Pons (tissue), 1 donor: ENCODE measurements at regions not wholly inside any gene's neighbourhood (a gene's known extent, or its start where the extent isn't known, plus 50 kb on each side); places are given as distances from the start of the nearest gene placed in this dataset.
"Not testable (repeated sequence)": the region's sequence is repeated elsewhere in the genome, so short reads cannot be mapped to it uniquely, and the experiment has no call there.

Source experiments
- DNase-seq: peaks from one replicate; pipeline ENCODE4 v3.0.0-alpha.2; 2016; ENCODE audit warnings: low spot score

DNA sequence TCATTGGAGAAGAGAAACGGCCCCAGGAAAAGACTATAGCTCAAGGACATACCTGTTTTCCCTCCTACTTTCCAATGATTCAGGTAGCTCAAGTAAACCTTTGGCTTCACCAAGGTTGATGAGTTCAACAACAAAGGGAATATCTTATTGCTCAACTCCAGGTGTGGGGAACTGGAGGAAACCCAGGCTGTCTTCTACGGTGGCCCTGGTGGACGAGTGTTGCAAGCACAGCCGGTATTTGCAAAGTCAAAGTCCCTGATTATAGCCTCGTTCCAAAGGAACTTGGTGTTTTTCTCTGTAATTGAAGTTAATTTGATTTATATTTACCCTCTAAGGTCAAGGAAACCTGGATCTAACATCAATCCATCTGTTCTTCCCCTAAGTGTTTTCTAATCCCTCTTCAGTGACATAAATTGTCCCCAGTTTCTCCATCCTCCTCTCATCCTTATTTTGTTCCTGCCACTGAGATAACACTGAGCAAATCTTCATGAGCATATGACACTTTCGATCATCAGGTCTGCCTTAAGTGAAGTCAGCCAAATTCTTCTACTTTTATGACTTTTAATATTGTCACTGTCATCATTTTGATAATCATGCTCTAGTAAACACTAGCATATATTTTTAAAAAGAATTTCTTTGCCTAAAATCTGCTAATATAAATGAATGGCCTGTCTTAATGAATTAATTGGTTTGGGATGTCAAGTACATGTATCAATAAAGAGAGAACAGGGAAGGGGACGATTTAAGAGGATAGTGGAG lies 174.6 kb upstream of the TBX3 start:
- no peak for DNase-seq

DNA sequence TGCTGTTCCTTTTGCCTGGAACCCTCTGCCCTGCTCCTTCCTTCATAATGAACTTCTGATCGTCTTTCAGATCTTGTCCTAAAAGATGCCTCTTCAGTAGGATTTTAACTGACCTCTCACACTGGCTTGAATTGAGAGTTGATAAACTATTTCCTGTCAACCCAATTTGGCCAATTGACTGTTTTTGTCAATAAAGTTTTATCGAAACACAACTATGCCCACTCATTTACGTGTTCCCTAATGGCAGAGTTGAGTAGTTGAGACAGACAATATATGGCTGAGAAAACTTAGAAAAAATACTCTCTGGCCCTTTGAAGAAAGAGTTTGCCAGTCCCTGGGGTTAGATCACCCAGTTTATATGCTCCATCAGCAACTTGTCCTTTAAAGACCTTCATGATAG lies 171.7 kb upstream of the TBX3 start:
- no peak for DNase-seq

DNA sequence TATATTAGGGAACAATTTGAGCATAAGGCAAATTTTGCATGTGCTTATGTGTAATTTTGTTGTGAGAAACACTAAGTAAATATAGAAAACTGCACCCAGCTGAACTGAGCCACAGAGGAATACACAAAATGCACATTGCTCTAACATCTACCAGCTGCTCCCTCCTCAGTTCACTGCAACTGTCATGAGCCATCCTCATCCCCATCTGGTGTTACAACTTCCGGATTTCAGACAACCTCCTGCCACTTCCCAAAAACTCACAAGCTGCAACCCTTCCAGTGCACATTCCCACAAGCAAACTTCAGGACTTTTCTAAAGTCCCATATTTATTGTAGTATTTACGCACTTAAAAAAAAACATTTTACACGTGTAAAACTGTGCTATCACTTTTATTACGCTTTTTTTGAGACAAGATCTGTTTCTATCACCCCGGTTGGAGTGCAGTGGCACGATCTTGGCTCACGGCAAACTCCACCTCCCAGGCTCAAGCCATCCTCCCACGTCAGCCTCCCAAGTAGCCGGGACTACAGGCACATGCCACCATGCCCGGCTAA lies 169.1 kb upstream of the TBX3 start:
- DNase-seq, result no peak

DNA sequence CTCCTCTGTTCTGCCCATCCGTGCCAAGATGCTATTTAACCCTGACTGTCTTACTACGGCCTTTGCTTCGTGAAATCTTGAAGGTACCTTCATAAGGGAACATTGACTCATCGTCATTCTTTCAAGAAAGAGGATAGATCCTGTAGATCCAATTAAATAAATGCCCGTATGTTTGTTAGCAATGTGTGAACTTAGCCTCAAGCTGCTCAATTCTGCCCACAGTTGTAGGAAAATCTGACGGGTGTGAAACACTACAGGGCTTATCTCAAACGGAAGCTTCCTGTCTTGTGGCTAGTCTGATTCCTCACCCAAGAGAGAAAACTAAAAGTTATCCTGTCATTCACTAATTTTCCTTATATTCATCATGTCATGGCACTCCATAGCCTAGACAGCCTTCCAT lies 168.0 kb upstream of the TBX3 start:
- DNase-seq, result no peak

DNA sequence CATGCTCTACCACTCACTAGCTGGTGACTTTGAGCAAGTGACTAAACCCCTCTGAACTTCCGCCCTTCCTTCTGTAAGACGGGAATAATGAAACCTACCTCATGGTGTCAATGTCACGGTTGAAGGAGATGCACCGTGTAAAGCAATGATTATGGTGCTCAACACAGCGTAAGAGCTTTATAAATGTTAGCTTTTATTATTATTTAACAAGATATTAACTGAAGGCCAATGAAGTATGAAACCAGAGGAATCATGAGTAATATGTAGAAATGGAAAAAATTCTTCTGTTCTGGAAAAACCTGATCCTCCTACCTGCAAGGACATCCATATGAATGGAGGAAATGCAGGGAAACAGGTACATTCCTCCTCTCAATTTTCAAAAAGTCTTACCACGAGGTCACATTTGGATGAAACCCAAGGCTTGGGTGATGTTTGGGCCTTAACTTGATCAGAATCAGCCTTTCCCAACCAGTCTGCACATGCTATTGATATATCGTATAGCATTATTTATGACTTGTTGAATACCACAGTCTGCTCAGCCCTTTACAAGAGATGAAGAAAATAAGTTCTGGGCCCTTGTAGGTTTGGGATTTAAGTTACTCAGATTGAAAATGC lies 166.8 kb upstream of the TBX3 start:
- no peak for DNase-seq

DNA sequence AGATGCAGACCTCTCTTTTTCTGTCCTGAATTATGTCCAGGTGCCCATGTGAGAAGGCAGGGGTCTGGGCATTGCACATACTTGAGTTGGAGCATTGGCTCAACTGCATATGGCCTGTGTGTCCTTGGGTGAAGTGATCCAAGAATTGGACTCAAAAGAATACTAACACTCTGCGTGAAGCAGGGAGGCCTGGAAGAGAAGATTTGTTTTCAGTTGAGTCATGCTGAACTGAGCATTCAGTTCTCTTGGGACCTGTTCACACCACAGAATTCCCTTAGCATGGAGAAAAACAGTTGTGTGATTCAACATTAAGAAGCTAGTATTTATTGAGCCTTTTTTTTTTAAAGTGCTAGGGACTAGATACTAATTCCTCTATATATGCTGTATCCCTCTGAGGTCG lies 164.7 kb upstream of the TBX3 start:
- peak; percentile 11 for DNase-seq

DNA sequence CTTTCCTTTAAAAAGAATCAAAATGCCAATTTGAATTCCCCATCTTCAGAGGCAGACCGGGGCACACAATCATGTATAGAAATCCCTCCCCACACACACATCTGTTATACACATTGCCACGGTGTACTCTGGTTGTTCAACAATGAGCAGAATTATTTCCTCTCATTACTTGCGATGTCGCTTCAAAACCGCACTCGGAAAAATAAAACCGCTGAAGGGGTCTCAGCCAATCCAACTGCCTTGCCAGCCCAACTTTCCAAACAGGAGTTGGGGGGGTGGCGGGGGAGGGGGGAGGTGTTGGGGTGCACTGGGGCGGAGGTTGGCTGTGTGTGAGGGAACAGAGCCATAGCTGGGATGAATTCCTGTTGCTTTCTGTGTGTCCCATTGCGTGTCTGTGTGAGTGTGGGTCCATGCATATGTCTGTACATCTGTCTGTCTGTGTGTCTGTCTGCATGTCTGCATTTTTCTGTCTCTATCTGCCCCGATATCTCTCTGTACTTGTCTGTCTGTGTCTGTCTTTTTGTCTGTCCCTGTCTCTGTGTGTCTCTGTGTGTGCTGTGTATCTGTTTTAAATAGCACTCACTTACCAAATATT lies 163.6 kb upstream of the TBX3 start:
- no peak for DNase-seq

DNA sequence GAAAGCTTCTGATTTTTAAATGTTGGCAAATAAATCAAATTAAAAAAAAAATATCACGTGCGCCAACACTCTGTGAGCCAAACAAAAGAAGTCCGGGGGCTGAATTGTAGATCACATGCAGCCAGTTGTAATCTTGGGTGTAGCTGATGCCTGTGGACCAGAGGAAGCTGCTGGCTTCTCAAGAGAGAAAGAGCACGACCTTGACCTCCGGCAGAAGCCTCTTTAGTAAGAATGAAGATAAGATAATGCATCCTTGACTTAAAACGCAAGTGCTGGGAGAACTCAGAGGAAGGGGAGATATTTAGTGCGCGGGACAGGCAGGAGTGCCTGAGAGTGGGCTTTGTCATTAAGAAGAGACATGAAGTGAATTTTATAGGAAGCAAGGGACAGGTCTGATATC lies 162.8 kb upstream of the TBX3 start:
- DNase-seq, result no peak

DNA sequence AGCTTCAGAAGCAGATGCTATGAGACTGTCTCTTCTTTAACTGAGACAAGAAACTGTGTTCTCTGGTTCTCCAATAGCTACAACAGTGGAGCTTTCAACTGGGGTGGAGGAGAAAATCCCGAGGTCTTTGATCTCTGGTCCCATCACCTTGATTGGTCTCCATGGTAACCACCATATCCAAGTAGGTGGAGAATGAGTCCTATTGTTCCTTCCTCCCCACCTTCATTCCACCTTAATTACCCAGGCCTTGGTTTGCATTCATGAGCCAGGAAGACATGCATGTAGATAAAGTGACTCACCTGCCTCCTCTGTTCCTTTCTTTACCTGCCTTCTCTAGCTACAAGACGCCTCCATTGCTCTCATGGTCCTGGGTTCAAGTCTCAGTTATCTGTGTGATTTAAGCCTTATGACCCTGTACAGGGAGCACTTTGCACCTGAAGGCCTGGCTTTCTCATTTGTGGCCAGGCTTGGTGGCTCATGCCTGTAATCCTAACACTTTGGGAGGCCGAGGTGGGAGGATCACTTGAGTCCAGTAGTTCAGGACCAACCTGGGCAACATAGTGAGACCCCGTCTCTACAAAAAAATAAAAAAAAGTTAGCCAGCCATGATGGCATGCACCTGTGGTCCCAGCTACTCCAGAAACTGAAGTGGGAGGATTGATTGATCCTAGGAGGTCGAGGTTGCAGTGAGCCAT lies 157.7 kb upstream of the TBX3 start:
- DNase-seq, result no peak

DNA sequence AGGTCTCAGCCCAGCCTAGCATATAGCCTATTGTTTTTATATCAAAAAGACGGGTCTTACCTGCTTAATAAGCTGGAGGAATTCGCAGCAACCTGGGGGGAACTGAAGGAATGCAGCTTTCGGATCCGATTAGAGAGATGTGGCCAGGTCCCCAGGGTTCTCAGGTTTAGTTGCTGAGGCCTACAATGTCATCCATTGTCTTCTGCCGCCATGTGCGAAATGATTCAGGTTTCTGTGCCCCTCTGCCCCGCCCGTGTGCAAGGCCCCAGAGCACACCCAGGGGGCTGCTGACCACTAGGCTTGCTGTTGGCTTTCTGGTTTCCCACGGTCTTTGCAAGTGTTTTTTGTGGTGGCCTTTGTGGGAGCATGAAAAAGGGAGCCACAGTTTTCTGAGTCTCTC lies 154.5 kb upstream of the TBX3 start:
- no peak for DNase-seq

DNA sequence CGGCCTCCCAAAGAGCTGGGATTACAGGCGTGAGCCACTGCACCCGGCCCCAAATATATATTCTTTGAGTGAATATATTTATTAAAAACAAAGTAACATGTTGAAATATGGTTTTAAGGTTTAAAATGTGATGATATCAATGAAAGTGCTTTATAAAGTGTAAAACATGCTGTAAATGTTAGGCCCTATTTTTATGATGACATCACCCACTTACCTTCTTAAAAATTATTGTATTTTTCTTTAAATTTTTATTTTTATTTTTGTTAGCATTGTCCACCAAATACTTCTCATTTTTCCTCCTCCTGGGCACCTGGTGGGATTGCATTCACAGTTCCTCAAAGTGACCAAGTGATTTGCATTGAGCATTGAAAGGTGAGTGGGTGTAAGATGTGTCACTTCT lies 152.6 kb upstream of the TBX3 start:
- no peak for DNase-seq

DNA sequence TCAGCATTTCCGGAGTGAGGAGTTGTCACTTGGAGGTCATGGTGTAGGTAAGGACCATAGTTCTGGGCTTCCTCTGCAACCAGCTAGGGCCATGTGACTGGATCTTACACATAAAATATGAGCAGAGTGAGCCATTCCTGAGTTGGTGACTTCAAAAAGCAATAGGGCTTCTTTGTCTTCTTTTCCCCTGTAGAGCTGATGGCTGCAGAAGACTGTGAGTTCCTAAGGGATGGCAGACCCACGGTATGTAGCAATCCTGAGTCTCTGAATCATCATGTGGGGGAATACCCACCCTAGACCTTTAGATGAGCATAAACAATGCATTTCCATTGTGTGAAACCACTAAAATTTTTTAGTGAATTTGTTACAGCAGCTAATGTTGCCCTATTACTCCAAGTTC lies 151.1 kb upstream of the TBX3 start:
- DNase-seq, result no peak

DNA sequence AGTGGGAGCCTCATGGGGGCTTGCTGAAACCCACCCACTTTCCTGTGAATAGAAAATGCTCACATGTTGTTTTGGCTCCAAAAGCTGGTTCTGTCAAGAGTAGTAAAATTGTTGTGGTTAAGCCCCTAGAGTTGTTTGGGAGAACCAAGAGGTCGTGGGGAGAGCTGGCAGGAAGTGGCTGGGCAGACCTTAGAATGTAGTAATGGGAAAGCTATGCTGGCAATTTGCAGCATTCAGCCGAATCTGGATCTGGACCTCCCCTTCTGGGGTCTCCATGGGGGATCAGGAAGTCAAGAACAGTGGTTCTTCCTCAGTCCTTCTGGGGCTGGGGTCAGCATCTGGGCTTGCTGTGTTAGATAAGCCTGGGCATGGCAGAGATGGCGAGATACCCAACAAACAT lies 150.6 kb upstream of the TBX3 start:
- no peak for DNase-seq

DNA sequence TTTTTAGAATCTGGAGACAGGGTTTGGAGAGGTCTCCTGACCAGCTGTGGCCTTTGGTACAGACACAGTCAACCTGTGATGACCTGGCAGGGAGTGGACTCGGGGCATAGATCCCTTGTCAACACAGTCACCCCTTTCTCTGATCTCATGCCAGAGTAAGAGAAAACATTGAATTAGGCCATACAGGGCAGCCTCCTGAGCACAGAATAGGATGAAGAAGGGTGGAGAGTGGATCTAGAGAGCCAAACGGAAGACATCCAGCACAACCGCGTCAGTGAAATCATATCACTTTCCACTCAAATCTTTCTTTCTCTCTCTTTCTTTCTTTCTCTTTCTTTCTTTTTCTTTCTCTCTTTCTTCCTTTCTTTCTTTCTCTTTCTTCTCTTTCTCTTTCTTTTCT lies 145.9 kb upstream of the TBX3 start:
- no peak for DNase-seq

DNA sequence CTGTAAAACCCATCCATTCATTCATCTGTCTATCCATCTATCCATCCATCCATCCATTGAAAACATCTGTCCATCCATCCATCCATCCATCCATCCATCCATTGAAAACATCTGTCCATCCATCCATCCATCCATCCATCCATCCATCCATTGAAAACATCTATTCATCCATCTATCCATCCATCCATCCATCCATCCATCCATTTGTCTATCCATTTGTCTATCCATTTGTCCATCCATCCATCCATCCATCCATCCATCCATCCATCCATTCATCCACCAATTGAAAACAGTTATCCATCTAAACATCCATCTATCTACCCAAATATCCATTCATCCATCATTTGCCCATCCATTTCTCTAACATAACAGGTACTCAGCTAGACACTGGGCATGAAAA lies 145.3 kb upstream of the TBX3 start:
- not testable (repeated sequence) for DNase-seq

DNA sequence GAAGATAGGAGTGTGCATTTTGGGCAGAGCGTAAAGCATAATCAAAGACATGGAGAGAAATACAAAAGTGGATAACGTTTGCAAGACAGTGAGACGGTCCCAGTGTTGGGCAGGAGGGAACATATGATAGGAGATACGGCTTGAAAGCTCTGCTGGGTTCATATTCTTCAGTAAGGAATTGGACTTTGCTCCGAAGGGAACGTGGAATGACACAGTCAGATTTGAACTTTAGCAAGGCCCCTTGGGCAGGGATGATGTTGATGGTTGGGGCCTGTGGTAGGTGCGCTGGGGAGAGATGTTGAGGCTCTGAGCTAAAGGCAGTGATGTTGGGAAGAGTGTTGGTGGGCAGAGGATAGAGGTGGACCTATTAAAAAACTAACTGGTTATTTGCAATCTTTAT lies 143.5 kb upstream of the TBX3 start:
- no peak for DNase-seq

DNA sequence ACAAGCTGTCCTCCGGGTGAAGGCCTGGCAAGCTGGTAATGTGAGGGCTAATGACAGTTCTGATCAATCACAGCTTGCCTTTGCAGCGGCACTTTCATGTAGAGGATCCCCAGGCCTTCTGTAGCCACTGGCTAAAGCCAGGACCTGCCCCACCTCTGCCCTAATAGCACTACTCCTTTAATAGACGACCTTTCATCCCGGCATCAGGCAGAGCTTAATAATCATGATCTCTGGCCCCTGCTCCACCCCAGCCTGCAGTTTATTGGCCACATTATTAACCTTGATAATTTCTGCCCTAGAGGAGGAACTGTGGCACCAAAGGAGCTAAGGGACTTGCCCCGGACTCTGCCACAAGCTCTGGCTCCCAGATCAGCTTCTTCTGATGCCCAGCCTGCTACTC lies 142.3 kb upstream of the TBX3 start:
- DNase-seq, result no peak

DNA sequence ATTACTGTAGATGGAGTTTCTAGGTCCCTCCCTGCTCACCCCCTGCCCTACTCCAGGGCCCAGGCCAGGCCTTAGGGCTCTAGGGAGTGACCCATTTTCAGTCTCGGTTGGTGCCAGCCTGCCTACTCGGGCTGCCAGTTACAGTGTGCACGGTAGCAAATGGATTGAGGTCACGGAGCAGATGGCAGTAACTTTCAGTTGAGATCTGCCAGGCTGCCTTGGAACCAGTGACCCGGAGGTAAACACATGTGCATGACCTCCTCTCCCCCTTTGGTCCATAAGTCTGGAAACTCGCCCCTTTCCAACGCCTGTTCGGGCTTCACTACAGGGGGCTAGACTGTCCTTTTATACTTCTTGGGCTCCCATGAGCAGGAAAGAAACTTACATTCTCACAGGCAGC lies 139.7 kb upstream of the TBX3 start:
- no peak for DNase-seq

DNA sequence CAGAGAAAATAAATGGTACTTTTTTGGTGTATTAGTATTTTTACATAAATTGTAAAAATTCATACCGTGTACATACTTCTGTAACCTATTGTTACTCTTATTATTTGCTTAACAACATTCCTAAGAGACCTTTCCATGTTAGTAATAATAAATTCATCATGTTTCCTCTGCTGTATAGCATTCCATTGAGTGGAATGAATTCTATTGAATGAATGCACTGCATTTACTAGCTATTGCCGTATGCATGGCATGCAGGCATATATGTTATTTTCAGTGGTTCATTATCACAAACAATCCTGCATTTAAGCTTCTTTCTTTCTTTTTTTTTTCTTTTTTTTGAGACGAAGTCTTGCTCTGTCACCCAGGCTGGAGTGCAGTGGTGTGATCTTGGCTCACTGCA lies 137.6 kb upstream of the TBX3 start:
- DNase-seq, result no peak

DNA sequence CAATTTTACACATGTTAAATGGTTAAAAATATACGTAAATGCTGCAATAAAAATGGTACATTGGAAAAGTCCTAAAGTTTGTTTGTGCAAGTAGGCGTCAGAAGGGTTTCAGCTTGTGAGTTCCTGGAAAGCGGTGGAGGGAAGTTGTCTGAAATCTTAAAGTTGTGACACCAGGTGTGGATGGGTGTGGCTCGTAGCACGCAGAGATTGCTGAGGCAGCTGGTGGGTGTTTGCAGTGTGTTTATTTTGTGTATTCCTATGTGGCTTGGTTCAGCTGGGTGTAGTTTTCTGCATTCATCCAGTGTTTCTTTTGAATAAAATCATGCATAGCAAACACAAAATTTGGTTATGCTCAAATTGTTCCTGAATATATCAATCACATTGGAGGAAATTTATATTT lies 136.8 kb upstream of the TBX3 start:
- no peak for DNase-seq

DNA sequence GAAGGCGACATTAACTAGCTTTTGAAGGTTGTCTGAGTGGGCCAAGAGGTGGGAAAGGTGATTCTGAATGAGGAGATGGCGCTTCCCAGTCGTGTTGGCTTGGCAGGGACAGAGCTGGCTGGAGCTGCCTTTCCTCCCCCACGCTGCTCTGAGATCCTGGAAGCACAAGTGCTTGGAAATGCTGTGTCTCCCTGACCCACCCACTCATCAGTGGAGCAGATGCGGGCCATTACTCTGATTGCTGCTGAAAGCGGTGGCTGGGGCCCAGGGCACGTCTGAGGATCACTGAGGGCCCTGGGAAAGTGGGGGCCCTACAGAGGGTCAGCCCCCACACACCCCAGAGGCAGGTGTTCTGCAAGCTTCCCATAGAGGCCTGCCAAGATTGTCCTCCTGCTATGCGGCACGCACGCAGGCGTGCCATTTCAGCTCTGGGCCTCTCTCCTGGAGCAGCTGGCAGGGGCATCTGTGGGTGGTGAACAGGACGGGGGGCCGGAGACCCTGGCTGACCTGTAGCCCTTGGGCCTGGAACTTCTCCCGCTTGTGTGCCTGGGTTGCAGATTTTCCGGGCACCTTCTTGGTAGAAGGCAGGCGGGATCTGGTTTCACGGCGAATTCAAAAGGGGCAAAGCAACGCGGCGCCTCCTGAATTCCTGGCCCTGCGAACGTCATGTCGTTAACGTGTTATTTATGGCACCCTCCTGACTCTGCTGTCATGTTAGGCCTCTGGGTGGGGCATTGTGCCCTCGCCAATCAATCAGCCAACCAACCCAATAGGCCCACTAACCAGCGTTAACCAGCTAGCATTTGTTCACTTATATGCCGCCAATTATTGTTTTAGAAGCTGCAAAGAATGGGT lies 133.8 kb upstream of the TBX3 start:
- DNase-seq, result no peak
